Stimulated activated memory B cell treated with anti-CD40 and anti-IgM and Interleukin-4, amounts not matched to agents 10 μg/mL and 1 μg/mL and 100 μg/mL, for 72 hours (primary cell): ENCODE measurements at regions not wholly inside any gene's neighbourhood (a gene's known extent, or its start where the extent isn't known, plus 50 kb on each side); places are given as distances from the start of the nearest gene placed in this dataset.
"Not testable (repeated sequence)": the region's sequence is repeated elsewhere in the genome, so short reads cannot be mapped to it uniquely, and the experiment has no call there.

Source experiments
- ATAC-seq: fragments of 150-1000 bp; cut with Tn5 transposase; 2 replicates; pipeline ENCODE4 v1.10.0; 2021
- H3K27ac Mint-ChIP-seq: one replicate; pipeline ENCODE4 v1.8.0; 2022; ENCODE audit warnings: mild to moderate bottlenecking, mixed read lengths
- H3K27me3 Mint-ChIP-seq: one replicate; pipeline ENCODE4 v1.8.0; 2022; ENCODE audit warnings: mixed read lengths
- H3K36me3 Mint-ChIP-seq: one replicate; pipeline ENCODE4 v1.8.0; 2022; ENCODE audit warnings: mixed read lengths
- H3K4me1 Mint-ChIP-seq: one replicate; pipeline ENCODE4 v1.8.0; 2022; ENCODE audit warnings: mixed read lengths
- H3K4me3 Mint-ChIP-seq: one replicate; pipeline ENCODE4 v1.8.0; 2022; ENCODE audit warnings: mild to moderate bottlenecking, moderate library complexity, mixed read lengths
- H3K9me3 Mint-ChIP-seq: one replicate; pipeline ENCODE4 v1.8.0; 2022; ENCODE audit warnings: mixed read lengths

- Mint-ChIP-seq H3K27me3 (peaks cover 14% of the 10 kb centered on the region), H3K9me3 (peaks cover 3% of the 10 kb centered on the region), H3K36me3 (no peaks in the 10 kb centered on the region), H3K4me1 (peaks cover 15% of the 10 kb centered on the region), H3K4me3 (no peak overlapping the region), H3K27ac (no peak overlapping the region)
- no peak for ATAC-seq
These were observed 114.6 kb downstream of the VEGFA start for GRCh38 chr6:43884652-43885022.

- Mint-ChIP-seq H3K27ac (no peak overlapping the region), H3K36me3 (no peaks in the 10 kb centered on the region), H3K4me3 (no peak overlapping the region), H3K9me3 (peaks cover 3% of the 10 kb centered on the region), H3K27me3 (peaks cover 14% of the 10 kb centered on the region), H3K4me1 (peaks cover 15% of the 10 kb centered on the region)
- ATAC-seq = peak; percentile 40
These were observed 114.0 kb downstream of the VEGFA start for GRCh38 chr6:43883847-43884651.

DNA sequence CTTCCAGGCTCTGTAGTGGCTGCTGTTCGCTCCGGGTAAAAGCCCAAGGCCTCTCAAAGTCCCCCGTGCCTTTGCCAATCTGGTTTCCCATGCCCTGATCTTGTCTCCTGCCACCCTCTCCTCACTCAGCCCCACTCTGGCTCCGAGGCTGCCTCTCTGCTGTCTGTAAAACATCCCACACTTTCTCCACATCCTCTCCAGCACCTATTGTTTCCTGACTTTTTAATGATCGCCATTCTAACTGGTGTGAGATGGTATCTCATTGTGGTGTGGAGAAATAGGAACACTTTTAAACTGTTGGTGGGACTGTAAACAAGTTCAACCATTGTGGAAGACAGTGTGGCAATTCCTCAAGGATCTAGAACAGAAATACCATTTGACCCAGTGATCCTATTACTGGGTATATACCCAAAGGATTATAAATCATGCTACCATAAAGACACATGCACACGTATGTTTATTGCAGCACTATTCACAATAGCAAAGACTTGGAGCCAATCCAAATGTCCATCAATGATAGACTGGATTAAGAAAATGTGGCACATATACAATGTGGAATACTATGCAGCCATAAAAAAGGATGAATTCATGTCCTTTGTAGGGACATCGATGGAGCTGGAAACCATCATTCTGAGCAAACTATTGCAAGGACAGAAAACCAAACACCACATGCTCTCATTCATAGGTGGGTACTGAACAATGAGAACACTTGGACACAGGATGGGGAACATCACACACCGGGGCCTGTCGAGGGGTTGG is 112.9 kb downstream of the VEGFA start:
- H3K9me3 Mint-ChIP-seq, H3K27me3 Mint-ChIP-seq, H3K36me3 Mint-ChIP-seq, ATAC-seq, H3K4me3 Mint-ChIP-seq, H3K27ac Mint-ChIP-seq: not testable (repeated sequence)
- peaks cover 15% of the 10 kb centered on the region for H3K4me1 Mint-ChIP-seq

GRCh38 chr6:43880236-43881137 is 110.5 kb downstream of the VEGFA start:
- no peak for ATAC-seq

DNA sequence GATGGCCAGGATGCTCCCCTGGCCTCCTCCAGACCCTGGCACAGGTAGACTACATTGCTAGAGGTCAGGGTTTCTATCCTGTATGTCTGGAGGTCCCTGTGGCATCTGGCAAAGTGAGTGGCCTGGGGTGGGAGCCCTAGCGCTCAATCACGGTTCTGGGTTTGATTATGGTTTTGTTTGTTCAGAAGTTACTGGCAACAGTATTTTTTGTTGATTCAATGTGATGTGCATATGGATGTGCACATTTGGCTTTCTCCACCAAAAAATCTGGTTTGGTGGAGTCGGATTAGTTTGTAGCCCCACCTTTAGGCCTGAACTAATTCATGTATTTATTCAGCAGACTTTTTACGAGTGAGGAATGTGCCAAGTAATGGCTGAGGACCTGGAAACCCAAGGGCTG is 109.7 kb downstream of the VEGFA start:
- Mint-ChIP-seq H3K36me3 (no peaks in the 10 kb centered on the region), H3K9me3 (peaks cover 3% of the 10 kb centered on the region), H3K27me3 (no peaks in the 10 kb centered on the region), H3K4me1 (peaks cover 13% of the 10 kb centered on the region), H3K4me3 (no peak overlapping the region), H3K27ac (no peak overlapping the region)
- ATAC-seq = no peak

More at GRCh38 chr6:43880236-43881137, 110.5 kb downstream of the VEGFA start:
- no peak overlapping the region for H3K4me3 Mint-ChIP-seq
- peaks cover 3% of the 10 kb centered on the region for H3K9me3 Mint-ChIP-seq
- no peaks in the 10 kb centered on the region for H3K27me3 Mint-ChIP-seq
- no peak overlapping the region for H3K27ac Mint-ChIP-seq
- H3K36me3 Mint-ChIP-seq = no peaks in the 10 kb centered on the region
- peaks cover 15% of the 10 kb centered on the region for H3K4me1 Mint-ChIP-seq

DNA sequence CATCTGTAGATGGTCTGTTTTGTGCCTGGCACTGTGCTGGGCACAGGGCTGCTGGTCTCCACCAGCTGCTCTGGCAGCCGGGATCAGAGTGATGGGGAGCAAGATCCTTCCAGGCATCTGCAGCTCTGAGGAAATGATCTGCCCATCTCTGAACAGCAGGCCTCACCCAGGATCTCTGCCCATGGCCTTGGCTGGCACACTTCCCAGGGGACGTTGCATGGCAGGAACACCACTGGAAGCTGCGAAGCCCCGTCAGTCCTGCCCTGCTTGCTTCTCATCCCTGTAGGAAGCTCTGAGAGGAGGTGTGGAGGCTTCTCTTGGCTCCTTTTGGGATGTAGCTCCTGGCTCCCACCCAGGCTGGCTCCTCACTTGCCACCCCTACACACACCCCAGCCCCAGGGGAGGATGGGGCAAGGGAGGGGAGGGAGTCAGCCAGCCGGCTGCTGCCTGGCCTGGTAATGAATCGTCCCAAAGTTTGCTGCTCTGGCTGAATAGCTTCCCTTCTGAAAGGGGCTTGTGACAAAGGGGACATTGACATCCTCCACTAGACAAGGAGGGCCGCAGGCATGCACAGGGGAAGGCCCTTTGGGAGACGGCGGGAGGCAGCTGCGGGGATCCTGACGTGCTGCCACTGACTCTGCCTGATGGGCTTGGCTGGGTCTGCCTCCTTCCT is 108.9 kb downstream of the VEGFA start:
- ATAC-seq = no peak
- H3K4me1 Mint-ChIP-seq = peaks cover 6% of the 10 kb centered on the region

GRCh38 chr6:43878127-43878634 is 108.2 kb downstream of the VEGFA start:
- no peaks in the 10 kb centered on the region for H3K36me3 Mint-ChIP-seq
- H3K27ac Mint-ChIP-seq = no peak overlapping the region
- H3K9me3 Mint-ChIP-seq = peaks cover 3% of the 10 kb centered on the region
- no peak overlapping the region for H3K4me3 Mint-ChIP-seq
- H3K4me1 Mint-ChIP-seq = no peaks in the 10 kb centered on the region
- peaks cover 2% of the 10 kb centered on the region for H3K27me3 Mint-ChIP-seq
- no peak for ATAC-seq

More for the DNA sequence above, 108.9 kb downstream of the VEGFA start:
- H3K9me3 Mint-ChIP-seq = peaks cover 3% of the 10 kb centered on the region
- H3K36me3 Mint-ChIP-seq = no peaks in the 10 kb centered on the region
- H3K27ac Mint-ChIP-seq = no peak overlapping the region
- no peak overlapping the region for H3K4me3 Mint-ChIP-seq
- no peaks in the 10 kb centered on the region for H3K27me3 Mint-ChIP-seq

- no peaks in the 10 kb centered on the region for H3K36me3 Mint-ChIP-seq
- peaks cover under 1% of the 10 kb centered on the region for H3K9me3 Mint-ChIP-seq
- no peaks in the 10 kb centered on the region for H3K4me1 Mint-ChIP-seq
These were observed 107.6 kb downstream of the VEGFA start for GRCh38 chr6:43877463-43878126.

GRCh38 chr6:43877036-43877435 is 107.0 kb downstream of the VEGFA start:
- Mint-ChIP-seq H3K27me3 (peaks cover 14% of the 10 kb centered on the region), H3K27ac (no peak overlapping the region), H3K36me3 (no peaks in the 10 kb centered on the region), H3K4me1 (no peaks in the 10 kb centered on the region), H3K4me3 (no peak overlapping the region), H3K9me3 (no peaks in the 10 kb centered on the region)
- ATAC-seq = no peak

More at GRCh38 chr6:43877463-43878126, 107.6 kb downstream of the VEGFA start:
- no peak for ATAC-seq
- Mint-ChIP-seq H3K27ac (no peak overlapping the region), H3K27me3 (peaks cover 8% of the 10 kb centered on the region), H3K4me3 (no peak overlapping the region)

- Mint-ChIP-seq H3K27ac (no peak overlapping the region), H3K4me3 (no peak overlapping the region), H3K27me3 (peaks cover 15% of the 10 kb centered on the region), H3K4me1 (no peaks in the 10 kb centered on the region), H3K36me3 (no peaks in the 10 kb centered on the region), H3K9me3 (no peaks in the 10 kb centered on the region)
- ATAC-seq = no peak
These were observed 106.6 kb downstream of the VEGFA start for GRCh38 chr6:43876602-43877001.

- H3K27ac Mint-ChIP-seq = no peak overlapping the region
- H3K4me1 Mint-ChIP-seq = no peaks in the 10 kb centered on the region
- H3K9me3 Mint-ChIP-seq = no peaks in the 10 kb centered on the region
- no peak overlapping the region for H3K4me3 Mint-ChIP-seq
- peaks cover 15% of the 10 kb centered on the region for H3K27me3 Mint-ChIP-seq
- H3K36me3 Mint-ChIP-seq = no peaks in the 10 kb centered on the region
- no peak for ATAC-seq
These were observed 106.0 kb downstream of the VEGFA start for GRCh38 chr6:43875849-43876572.

DNA sequence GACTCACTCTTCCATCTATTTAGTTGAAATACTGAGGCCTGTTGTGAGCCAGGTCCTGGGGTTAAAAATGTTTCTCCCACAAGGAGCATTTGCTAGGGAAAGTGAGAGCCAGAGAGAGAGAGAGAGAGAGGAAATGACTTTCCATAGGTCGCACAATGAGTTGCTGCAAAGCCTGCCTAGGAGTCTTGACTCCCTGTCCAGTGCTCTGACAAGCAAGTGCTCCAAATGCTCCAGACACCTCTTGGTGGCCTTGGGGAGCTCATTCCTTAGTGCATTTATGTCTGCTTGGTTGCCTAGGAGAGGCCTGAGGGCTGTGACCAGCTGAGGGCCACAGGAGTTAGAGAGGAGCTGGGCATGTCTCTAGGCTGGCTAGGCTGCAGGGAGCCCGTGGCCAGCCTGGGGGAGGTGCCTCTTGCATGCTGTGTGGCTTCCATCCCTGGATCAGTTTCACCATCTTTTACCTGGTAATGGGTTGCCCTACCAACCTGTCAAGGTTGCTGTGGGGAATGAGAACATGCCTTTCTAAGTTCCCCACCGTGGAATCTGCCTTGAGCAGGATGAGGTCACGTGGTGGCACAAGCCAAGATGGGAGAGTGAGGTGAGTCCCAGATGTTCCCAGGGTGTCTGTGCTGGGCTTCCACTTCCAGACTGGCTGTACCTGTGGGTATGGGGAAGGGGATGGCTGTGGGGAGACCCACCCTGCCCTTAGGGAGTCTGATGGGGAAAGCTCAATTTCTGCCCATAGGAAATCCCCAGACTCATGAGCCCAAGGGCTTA is 105.0 kb downstream of the VEGFA start:
- H3K4me3 Mint-ChIP-seq = no peak overlapping the region
- no peak for ATAC-seq
- H3K9me3 Mint-ChIP-seq = no peaks in the 10 kb centered on the region
- H3K27me3 Mint-ChIP-seq = peaks cover 15% of the 10 kb centered on the region
- H3K4me1 Mint-ChIP-seq = no peaks in the 10 kb centered on the region
- H3K27ac Mint-ChIP-seq = no peak overlapping the region
- H3K36me3 Mint-ChIP-seq = no peaks in the 10 kb centered on the region
